AG04449 (cell line): ENCODE measurements at regions not wholly inside any gene's neighbourhood (a gene's known extent, or its start where the extent isn't known, plus 50 kb on each side); places are given as distances from the start of the nearest gene placed in this dataset.

ENCODE experiments used
- CTCF ChIA-PET: fragments of 350-600 bp; formaldehyde crosslinking; extraction: SDS; loops from one replicate; lab custom pipeline; 2021; ENCODE audit warnings: antibody characterized with exemption; lab: Yijun Ruan, JAX
- POLR2A ChIA-PET: fragments of 400-600, 350-600 bp; formaldehyde crosslinking; extraction: SDS; loops from one replicate; lab custom pipeline; 2020; ENCODE audit warnings: antibody characterized with exemption, inconsistent platforms; lab: Yijun Ruan, JAX
- DNase-seq: peaks from one replicate; pipeline ENCODE4 v3.0.0-alpha.2; 2010; ENCODE audit warnings: low read depth, low spot score
- H3K4me3 ChIP-seq: 2 replicates; pipeline ENCODE4 v1.5.1; 2011; ENCODE audit warnings: low read depth, mild to moderate bottlenecking, control low read depth, low read length
- CTCF ChIP-seq: IDR thresholded peaks from one replicate; pipeline ENCODE4 v1.5.1; 2011; ENCODE audit warnings: mild to moderate bottlenecking, moderate library complexity, low read length, control low read depth, inconsistent platforms; ENCODE audit not compliant: insufficient read depth; ENCODE audit errors: missing control alignments

GRCh38 chr2:167524786-167525185 is 636.5 kb downstream of the XIRP2 start:
- ChIA-PET CTCF (no interaction called here), POLR2A (no interaction called here)
- H3K4me3 ChIP-seq: no peak overlapping the region
- no peak for DNase-seq
- no peak for TF ChIP-seq CTCF

GRCh38 chr2:167510071-167510759 is 621.9 kb downstream of the XIRP2 start:
- no peak overlapping the region for H3K4me3 ChIP-seq
- DNase-seq: no peak
- CTCF ChIA-PET: no interaction called here
- POLR2A ChIA-PET: no interaction called here
- no peak for TF ChIP-seq CTCF

- CTCF ChIA-PET: no interaction called here
- H3K4me3 ChIP-seq: no peak overlapping the region
- POLR2A ChIA-PET: no interaction called here
- DNase-seq: no peak
- no peak for TF ChIP-seq CTCF
These were observed 621.3 kb downstream of the XIRP2 start for GRCh38 chr2:167509586-167509985.

- H3K4me3 ChIP-seq: no peak overlapping the region
- no peak for DNase-seq
These were observed 620.4 kb downstream of the XIRP2 start for GRCh38 chr2:167508709-167509108.

GRCh38 chr2:167506395-167506794 is 618.1 kb downstream of the XIRP2 start:
- POLR2A ChIA-PET: no interaction called here
- no peak overlapping the region for H3K4me3 ChIP-seq
- no peak for DNase-seq
- no peak for TF ChIP-seq CTCF
- CTCF ChIA-PET: interaction anchor here (1.6 kb wide), 1 partner anchor 613 kb away, joined by 4 read pairs; no protein-coding TSS in a partner anchor

More at GRCh38 chr2:167508709-167509108, 620.4 kb downstream of the XIRP2 start:
- CTCF ChIA-PET: no interaction called here
- no peak for TF ChIP-seq CTCF
- POLR2A ChIA-PET: no interaction called here

- no peak for TF ChIP-seq CTCF
- CTCF ChIA-PET: interaction anchor here (1.6 kb wide), 1 partner anchor 614 kb away, joined by 4 read pairs; no protein-coding TSS in a partner anchor
- POLR2A ChIA-PET: no interaction called here
- H3K4me3 ChIP-seq: no peak overlapping the region
- no peak for DNase-seq
These were observed 616.4 kb downstream of the XIRP2 start for GRCh38 chr2:167504695-167505094.
